Esophagus (tissue), 2 donors: ENCODE measurements at regions not wholly inside any gene's neighbourhood (a gene's known extent, or its start where the extent isn't known, plus 50 kb on each side); places are given as distances from the start of the nearest gene placed in this dataset.
A peak's percentile ranks its signal among the peaks of the same experiment; 100 is the strongest.
"Not testable (repeated sequence)": the region's sequence is repeated elsewhere in the genome, so short reads cannot be mapped to it uniquely, and the experiment has no call there.

Source experiments
- H3K27ac ChIP-seq, 2 donors: one replicate each; pipeline ENCODE4 v1.5.1; 2013; ENCODE audit warnings: low read depth in 2 of 2, mild to moderate bottlenecking in 2 of 2, inconsistent platforms in 1 of 2, low read length in 1 of 2, moderate library complexity in 1 of 2
- H3K27me3 ChIP-seq, 2 donors: one replicate each; pipeline ENCODE4 v1.6.1; 2013; ENCODE audit warnings: low read length in 2 of 2, control low read depth in 1 of 2, mild to moderate bottlenecking in 1 of 2; ENCODE audit not compliant: insufficient read depth in 2 of 2, control insufficient read depth in 1 of 2
- H3K36me3 ChIP-seq, 2 donors: one replicate each; pipeline ENCODE4 v1.6.1; 2013; ENCODE audit warnings: low read length in 1 of 2; ENCODE audit not compliant: control insufficient read depth in 2 of 2, insufficient read depth in 2 of 2
- H3K4me1 ChIP-seq, 2 donors: one replicate each; pipeline ENCODE4 v1.6.1; 2013; ENCODE audit warnings: low read length in 1 of 2; ENCODE audit not compliant: control insufficient read depth in 2 of 2, insufficient read depth in 2 of 2
- H3K4me3 ChIP-seq, 2 donors: one replicate each; pipeline ENCODE4 v1.5.1; 2013; ENCODE audit warnings: low read length in 2 of 2, mild to moderate bottlenecking in 2 of 2, low read depth in 1 of 2, moderate library complexity in 1 of 2
- H3K9me3 ChIP-seq, 2 donors: one replicate each; pipeline ENCODE4 v1.6.1; 2013; ENCODE audit warnings: mild to moderate bottlenecking in 2 of 2, low read depth in 1 of 2, low read length in 1 of 2, moderate library complexity in 1 of 2; ENCODE audit not compliant: control insufficient read depth in 2 of 2, insufficient read depth in 1 of 2
- WGBS, 2 donors: extraction: QIAGEN DNeasy Blood & Tissue Kit; methylation state at CpG; one replicate each; pipeline ENCODE4 v1.1.7; 2013; 5-methylcytosine and 5-hydroxymethylcytosine counted together
- donor health status: healthy with polysubstance abuse.
- donor health status: Bipolar disorder and iron deficiency.

DNA sequence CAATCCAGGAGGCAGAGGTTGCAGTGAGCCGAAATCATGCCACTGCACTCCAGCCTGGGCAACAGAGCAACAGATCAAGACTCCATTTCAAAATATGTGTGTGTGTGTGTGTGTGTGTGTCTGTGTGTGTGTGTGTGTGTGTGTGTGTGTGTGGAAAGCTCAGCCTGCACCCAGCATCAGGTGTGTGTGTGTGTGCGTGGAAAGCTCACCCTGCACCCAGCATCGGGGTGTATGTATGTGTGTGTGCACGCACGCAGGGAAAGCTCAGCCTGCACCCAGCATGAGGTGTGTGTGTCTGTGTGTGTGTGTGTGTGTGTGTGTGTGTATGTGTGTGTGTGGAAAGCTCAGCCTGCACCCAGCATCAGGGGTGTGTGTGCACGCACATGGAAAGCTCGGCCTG is 193.8 kb downstream of the MN1 start:
- H3K9me3 ChIP-seq, H3K27me3 ChIP-seq, H3K36me3 ChIP-seq, H3K4me1 ChIP-seq, H3K27ac ChIP-seq, H3K4me3 ChIP-seq: not testable (repeated sequence)
- 93 to 98% methylated on average over 7 of the region's 7 CpGs for WGBS, 2 donors

GRCh38 chr22:27609451-27609888 is 192.1 kb downstream of the MN1 start:
- H3K4me1 ChIP-seq, result no peaks in the 10 kb centered on the region
- H3K27ac ChIP-seq, result no peak overlapping the region
- H3K36me3 ChIP-seq, result no peaks in the 10 kb centered on the region
- H3K27me3 ChIP-seq, result no peaks in the 10 kb centered on the region
- H3K9me3 ChIP-seq, result peaks cover 4% of the 10 kb centered on the region in 2 donors
- H3K4me3 ChIP-seq, result no peak overlapping the region
- WGBS, 2 donors, result 52 to 55% methylated on average over 17 to 18 of the region's 18 CpGs

- H3K27me3 ChIP-seq, H3K9me3 ChIP-seq, H3K36me3 ChIP-seq, H3K4me1 ChIP-seq, H3K4me3 ChIP-seq, H3K27ac ChIP-seq: not testable (repeated sequence)
- WGBS, 2 donors, result 89% methylated on average over 2 to 3 of the region's 4 CpGs
These were observed 191.4 kb downstream of the MN1 start for GRCh38 chr22:27610164-27610563.

- peaks cover 0 to 4% of the 10 kb centered on the region in 2 donors for H3K9me3 ChIP-seq
- WGBS, 2 donors, result 91 to 92% methylated on average over 23 of the region's 23 CpGs
- no peaks in the 10 kb centered on the region for H3K36me3 ChIP-seq
- H3K27me3 ChIP-seq, result no peaks in the 10 kb centered on the region
- no peaks in the 10 kb centered on the region for H3K4me1 ChIP-seq
- H3K27ac ChIP-seq, result no peak overlapping the region
- no peak overlapping the region for H3K4me3 ChIP-seq
These were observed 190.4 kb downstream of the MN1 start for GRCh38 chr22:27610863-27611786.

DNA sequence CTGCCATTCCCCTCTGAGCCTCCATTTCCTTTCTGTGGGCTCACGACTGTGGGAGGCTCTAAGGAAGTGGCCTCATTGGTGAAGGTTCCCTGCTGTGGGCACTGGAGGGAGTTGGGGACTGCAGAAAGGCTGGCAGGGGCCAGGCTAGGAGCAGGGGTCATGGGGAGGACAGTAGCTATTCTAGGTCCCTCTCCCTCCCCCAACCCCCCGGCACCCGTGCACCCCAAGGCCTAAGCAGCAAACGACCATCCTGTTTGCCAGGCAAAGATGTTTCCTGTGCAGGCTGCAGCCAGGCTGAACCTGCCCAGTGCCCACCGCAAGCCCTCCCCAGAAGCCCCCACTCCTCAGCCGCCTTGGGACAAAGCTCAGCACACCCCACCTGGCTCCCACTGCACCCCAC is 189.4 kb downstream of the MN1 start:
- H3K27ac ChIP-seq, result no peak overlapping the region
- H3K4me1 ChIP-seq, result no peaks in the 10 kb centered on the region
- no peaks in the 10 kb centered on the region for H3K27me3 ChIP-seq
- H3K36me3 ChIP-seq, result no peaks in the 10 kb centered on the region
- peaks cover 0 to 4% of the 10 kb centered on the region in 2 donors for H3K9me3 ChIP-seq
- WGBS, 2 donors, result 57 to 59% methylated on average over 6 of the region's 6 CpGs
- H3K4me3 ChIP-seq, result no peak overlapping the region

DNA sequence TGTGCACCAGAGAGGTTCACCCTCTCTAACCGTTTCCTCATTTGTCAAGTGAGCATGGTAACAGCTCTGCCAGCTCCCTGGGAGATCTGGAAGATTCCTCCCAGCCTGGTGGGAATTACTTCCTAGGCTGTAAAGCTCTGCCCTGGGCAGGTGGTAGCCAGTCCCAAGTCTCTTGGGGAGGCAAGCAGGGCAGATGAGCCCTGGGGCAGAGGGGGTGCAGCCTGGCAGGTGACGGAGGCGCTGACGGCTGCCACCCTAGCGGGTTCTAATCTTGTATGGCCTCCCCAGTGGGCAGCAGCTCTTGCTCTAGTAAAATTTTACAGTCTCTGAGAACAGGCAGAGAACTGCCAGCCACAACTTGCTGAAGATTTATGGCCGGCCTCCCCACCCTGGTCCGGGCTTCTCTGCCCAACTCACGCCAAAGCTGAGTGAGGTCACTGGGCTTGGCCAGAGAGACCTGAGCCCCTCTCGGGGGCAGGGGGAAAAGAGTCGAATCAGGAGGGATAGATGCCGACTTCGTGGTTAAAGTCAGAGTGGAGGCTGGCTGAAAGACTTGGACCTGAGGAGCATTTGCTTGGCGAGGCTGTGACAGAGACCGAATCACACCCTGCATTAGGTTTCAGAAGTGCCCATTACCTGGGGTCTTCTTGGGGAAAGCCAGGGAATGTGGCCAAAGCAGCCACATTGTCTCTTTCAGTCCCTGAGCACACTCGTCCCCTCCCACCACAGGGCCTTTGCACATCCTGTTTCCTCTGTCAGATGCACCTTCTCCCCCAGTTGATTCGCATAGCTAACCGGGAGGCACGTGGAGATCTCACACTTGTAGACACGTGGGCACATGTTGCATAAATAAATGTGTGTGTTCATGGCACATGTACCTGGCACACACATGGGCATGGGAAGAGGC is 188.2 kb downstream of the MN1 start:
- Histone ChIP-seq H3K9me3 (peaks cover 0 to 4% of the 10 kb centered on the region in 2 donors), H3K4me3 (peak overlapping the region in 1 of 2 donors; percentile 5), H3K27me3 (no peaks in the 10 kb centered on the region), H3K27ac (no peak overlapping the region), H3K36me3 (no peaks in the 10 kb centered on the region), H3K4me1 (no peaks in the 10 kb centered on the region)
- WGBS, 2 donors, result 68 to 70% methylated on average over 19 of the region's 19 CpGs

DNA sequence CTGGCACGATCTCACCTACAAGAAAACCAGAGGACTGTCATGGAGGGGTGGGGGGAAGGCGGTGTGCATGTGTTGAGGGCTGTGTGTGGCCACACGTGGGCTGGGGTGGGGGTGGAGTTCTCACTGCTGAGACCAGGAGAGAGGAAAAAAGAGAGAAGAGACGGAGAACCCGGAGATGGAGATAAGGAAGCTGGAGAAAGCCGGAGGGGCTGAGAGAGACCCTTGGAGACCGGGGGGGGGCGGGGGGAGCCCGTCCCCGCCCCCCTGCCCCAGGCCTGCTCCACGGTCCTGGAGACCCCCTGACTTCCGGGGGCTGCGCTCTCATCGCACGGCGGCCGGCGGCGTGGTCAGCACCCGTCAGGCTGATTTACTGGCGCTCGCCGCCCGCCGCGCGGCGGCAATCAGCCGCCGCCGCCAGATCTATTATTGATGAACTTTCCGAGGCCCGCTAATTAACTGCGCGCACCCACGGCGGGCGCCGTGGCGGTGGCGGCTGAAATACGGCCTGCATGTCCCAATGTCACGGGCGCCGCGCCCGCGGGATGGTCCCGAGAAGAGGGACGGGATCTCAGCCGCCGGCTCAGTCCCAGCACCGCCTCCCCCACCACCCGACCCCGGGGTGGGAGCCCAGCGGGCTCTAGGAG is 187.4 kb downstream of the MN1 start:
- H3K4me3 ChIP-seq, result peak overlapping the region; percentile 5 to 15
- WGBS, 2 donors, result 9 to 13% methylated on average over 50 to 56 of the region's 56 CpGs

DNA sequence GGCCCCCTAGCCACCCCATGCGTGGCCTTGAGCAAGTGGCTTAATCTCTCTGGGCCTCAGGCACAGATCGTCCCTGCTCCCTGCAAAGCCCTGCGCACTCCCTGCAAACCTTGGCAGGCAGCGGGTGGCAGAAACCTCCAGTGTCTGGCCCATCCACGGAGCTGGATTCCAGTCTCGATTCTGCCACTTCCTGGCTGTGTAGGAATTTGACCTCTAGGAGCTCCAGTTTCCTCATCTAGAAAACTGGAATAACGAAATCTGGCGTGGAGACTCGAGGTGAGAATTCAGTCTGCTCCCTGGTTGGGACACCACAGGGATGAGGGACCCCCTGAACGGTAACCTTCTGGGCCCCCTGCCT is 186.9 kb downstream of the MN1 start:
- Histone ChIP-seq H3K36me3 (no peaks in the 10 kb centered on the region), H3K27ac (no peak overlapping the region), H3K4me1 (no peaks in the 10 kb centered on the region), H3K9me3 (peaks cover 0 to 4% of the 10 kb centered on the region in 2 donors), H3K27me3 (no peaks in the 10 kb centered on the region), H3K4me3 (no peak overlapping the region)
- 49 to 51% methylated on average over 10 of the region's 10 CpGs for WGBS, 2 donors

More for the DNA sequence above, 187.4 kb downstream of the MN1 start:
- Histone ChIP-seq H3K36me3 (no peaks in the 10 kb centered on the region), H3K9me3 (peaks cover 0 to 4% of the 10 kb centered on the region in 2 donors), H3K27ac (no peak overlapping the region), H3K4me1 (no peaks in the 10 kb centered on the region), H3K27me3 (no peaks in the 10 kb centered on the region)

DNA sequence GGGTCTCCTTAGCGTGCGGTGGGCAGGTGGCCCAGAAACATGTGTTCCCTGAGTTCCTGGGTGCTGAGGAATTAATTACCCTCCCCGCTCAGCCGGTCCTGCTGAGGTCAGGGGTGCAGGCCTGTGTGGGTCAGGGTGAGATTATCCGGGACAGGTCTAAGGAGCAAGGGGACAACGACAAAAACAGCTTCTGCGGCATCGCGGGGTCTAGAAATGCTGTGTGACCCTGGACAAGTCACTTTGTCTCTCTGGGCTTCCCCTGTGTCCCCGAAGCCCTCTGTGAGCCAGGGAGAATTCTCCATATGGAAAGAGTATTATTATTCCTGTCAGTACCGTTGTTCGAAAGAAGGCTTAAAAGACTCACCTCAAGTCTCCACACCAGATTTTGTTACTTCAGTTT is 186.1 kb downstream of the MN1 start:
- Histone ChIP-seq H3K36me3 (no peaks in the 10 kb centered on the region), H3K9me3 (peaks cover 0 to 6% of the 10 kb centered on the region in 2 donors), H3K27me3 (no peaks in the 10 kb centered on the region), H3K4me3 (no peak overlapping the region), H3K27ac (no peak overlapping the region), H3K4me1 (no peaks in the 10 kb centered on the region)
- 87% methylated on average over 12 of the region's 12 CpGs for WGBS, 2 donors
